Prostate gland (tissue), 2 donors: ENCODE measurements at regions not wholly inside any gene's neighbourhood (a gene's known extent, or its start where the extent isn't known, plus 50 kb on each side); places are given as distances from the start of the nearest gene placed in this dataset.

Experiments
- CTCF ChIP-seq, 4 experiments: fragments of 200-600 bp in 2 of 4; fragments of 450-650 bp in 2 of 4; sonication (generic) in 2 of 4; IDR thresholded peaks; 1 replicate in 3 of 4; 2 replicates in 1 of 4; pipeline ENCODE4 v1.5.1; 2016 to 2019; ENCODE audit warnings: antibody characterized with exemption in 4 of 4, mild to moderate bottlenecking in 2 of 4, moderate library complexity in 2 of 4
- POLR2A ChIP-seq: fragments of 450-650 bp; IDR thresholded peaks from one replicate; pipeline ENCODE4 v1.6.1; 2016; ENCODE audit warnings: antibody characterized with exemption, mild to moderate bottlenecking

- TF ChIP-seq CTCF (IDR thresholded peaks at IDR 0.05) (no peak), POLR2A (no peak)
These were observed 130.1 kb upstream of the SLC44A1 start for GRCh38 chr9:105114318-105114717.
